ENCODE measurements at regions not wholly inside any gene's neighbourhood (a gene's known extent, or its start where the extent isn't known, plus 50 kb on each side); places are given as distances from the start of the nearest gene placed in this dataset.
A peak's percentile ranks its signal among the peaks of the same experiment; 100 is the strongest.

DNA sequence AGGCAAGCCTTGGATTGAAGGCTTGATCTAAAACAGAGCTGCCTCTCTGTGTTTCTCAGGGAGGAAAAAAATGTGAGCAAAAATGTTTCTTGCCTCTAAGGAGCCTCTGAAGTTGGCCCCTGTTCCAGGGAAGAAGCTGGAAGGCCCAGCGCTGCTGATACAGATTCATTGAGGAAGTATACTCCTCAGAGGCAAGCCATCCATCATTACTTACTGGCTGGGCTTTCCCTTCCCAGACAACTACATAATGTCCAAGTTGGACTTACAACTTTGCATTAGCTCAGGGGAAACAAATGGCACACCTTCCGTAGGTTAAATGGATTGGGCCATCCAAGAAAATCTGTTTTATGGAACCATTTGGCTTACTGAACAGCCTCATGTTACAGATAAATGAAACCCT, 263.7 kb upstream of the SEL1L start:
- no peak for DNase-seq
- 60 to 64% methylated on average over 2 of the region's 2 CpGs for WGBS, 2 donors
- no peak for TF ChIP-seq POLR2A (IDR thresholded peaks at IDR 0.05)
- TF ChIP-seq POLR2AphosphoS5 (IDR thresholded peaks at IDR 0.05): no peak
- no peak for TF ChIP-seq EP300 (IDR thresholded peaks at IDR 0.05)
- no peak for TF ChIP-seq CTCF (IDR thresholded peaks at IDR 0.05)
- H3K36me3 ChIP-seq: no peaks in the 10 kb centered on the region
- H3K9me3 ChIP-seq: no peaks in the 10 kb centered on the region
- H3K27ac ChIP-seq: no peak overlapping the region
- no peaks in the 10 kb centered on the region for H3K27me3 ChIP-seq
- H3K4me1 ChIP-seq: no peaks in the 10 kb centered on the region
- ATAC-seq (ENCODE audit: low FRiP score in 2 of 2): peak in 1 of 2 donors; percentile 64
- H3K4me3 ChIP-seq: no peak overlapping the region

GRCh38 chr14:81801921-81802320, 268.3 kb upstream of the SEL1L start:
- no peaks in the 10 kb centered on the region for H3K4me1 ChIP-seq
- H3K27me3 ChIP-seq: no peaks in the 10 kb centered on the region
- TF ChIP-seq EP300 (IDR thresholded peaks at IDR 0.05): no peak
- no peak for TF ChIP-seq POLR2A (IDR thresholded peaks at IDR 0.05)
- no peak for TF ChIP-seq POLR2AphosphoS5 (IDR thresholded peaks at IDR 0.05)
- no peak for TF ChIP-seq CTCF (IDR thresholded peaks at IDR 0.05)
- DNase-seq (no peak), ATAC-seq (ENCODE audit: low FRiP score in 2 of 2) (no peak)
- H3K4me3 ChIP-seq: no peak overlapping the region
- H3K36me3 ChIP-seq: no peaks in the 10 kb centered on the region
- 69 to 79% methylated on average over 5 of the region's 5 CpGs for WGBS, 2 donors
- H3K9me3 ChIP-seq: no peaks in the 10 kb centered on the region
- H3K27ac ChIP-seq: no peak overlapping the region

- H3K27me3 ChIP-seq: no peaks in the 10 kb centered on the region
- ATAC-seq (ENCODE audit: low FRiP score in 2 of 2): no peak
- H3K36me3 ChIP-seq: no peaks in the 10 kb centered on the region
- H3K9me3 ChIP-seq: no peaks in the 10 kb centered on the region
- no peak overlapping the region for H3K27ac ChIP-seq
- WGBS, 2 donors: 65 to 67% methylated on average over 2 of the region's 2 CpGs
- TF ChIP-seq EP300 (IDR thresholded peaks at IDR 0.05): no peak
- no peak for TF ChIP-seq POLR2AphosphoS5 (IDR thresholded peaks at IDR 0.05)
- no peak for TF ChIP-seq POLR2A (IDR thresholded peaks at IDR 0.05)
- no peak for TF ChIP-seq CTCF (IDR thresholded peaks at IDR 0.05)
- no peak for DNase-seq
- no peaks in the 10 kb centered on the region for H3K4me1 ChIP-seq
- no peak overlapping the region for H3K4me3 ChIP-seq
Observed at GRCh38 chr14:81802341-81802740, 268.7 kb upstream of the SEL1L start.

- H3K9me3 ChIP-seq: no peaks in the 10 kb centered on the region
- DNase-seq: no peak
- H3K4me1 ChIP-seq: no peaks in the 10 kb centered on the region
- WGBS, 2 donors: 64 to 65% methylated on average over 2 of the region's 2 CpGs
- H3K27ac ChIP-seq: no peak overlapping the region
- H3K27me3 ChIP-seq: no peaks in the 10 kb centered on the region
- no peak for TF ChIP-seq POLR2AphosphoS5 (IDR thresholded peaks at IDR 0.05)
- TF ChIP-seq EP300 (IDR thresholded peaks at IDR 0.05): no peak
- no peak for TF ChIP-seq CTCF (IDR thresholded peaks at IDR 0.05)
- TF ChIP-seq POLR2A (IDR thresholded peaks at IDR 0.05): no peak
- no peak overlapping the region for H3K4me3 ChIP-seq
- no peaks in the 10 kb centered on the region for H3K36me3 ChIP-seq
- ATAC-seq (ENCODE audit: low FRiP score in 2 of 2): no peak
Observed at GRCh38 chr14:81805785-81806184, 272.1 kb upstream of the SEL1L start.

- 73% methylated on average over 7 of the region's 7 CpGs for WGBS, 2 donors
- Histone ChIP-seq H3K27me3 (no peaks in the 10 kb centered on the region), H3K36me3 (no peaks in the 10 kb centered on the region), H3K4me1 (no peaks in the 10 kb centered on the region), H3K9me3 (no peaks in the 10 kb centered on the region), H3K4me3 (no peak overlapping the region), H3K27ac (no peak overlapping the region)
- TF ChIP-seq CTCF (IDR thresholded peaks at IDR 0.05): no peak
- no peak for TF ChIP-seq POLR2AphosphoS5 (IDR thresholded peaks at IDR 0.05)
- TF ChIP-seq EP300 (IDR thresholded peaks at IDR 0.05): no peak
- no peak for TF ChIP-seq POLR2A (IDR thresholded peaks at IDR 0.05)
- DNase-seq: no peak
- no peak for ATAC-seq (ENCODE audit: low FRiP score in 2 of 2)
Observed at GRCh38 chr14:81811705-81812269, 278.1 kb upstream of the SEL1L start.

Data from upper lobe of left lung (tissue), 6 donors.